HuH-7 (cell line): ENCODE measurements at regions not wholly inside any gene's neighbourhood (a gene's known extent, or its start where the extent isn't known, plus 50 kb on each side); places are given as distances from the start of the nearest gene placed in this dataset.

ENCODE experiments used
- DNase-seq: peaks from one replicate; pipeline ENCODE4 v3.0.0; 2011; ENCODE audit warnings: low spot score

- DNase-seq, result no peak
Measured at GRCh38 chr13:50358231-50359040, 343.2 kb downstream of the KCNRG start.

GRCh38 chr13:50359041-50359367 is 343.8 kb downstream of the KCNRG start:
- DNase-seq, result no peak

GRCh38 chr13:50359779-50360178 is 344.5 kb downstream of the KCNRG start:
- no peak for DNase-seq

- DNase-seq, result no peak
Measured at GRCh38 chr13:50360637-50361036, 345.4 kb downstream of the KCNRG start.

- no peak for DNase-seq
Measured at GRCh38 chr13:50361282-50361681, 346.0 kb downstream of the KCNRG start.

- no peak for DNase-seq
Measured at GRCh38 chr13:50365408-50366391, 350.5 kb downstream of the KCNRG start.

- DNase-seq, result no peak
Measured at GRCh38 chr13:50366488-50367174, 351.4 kb downstream of the KCNRG start.

GRCh38 chr13:50369646-50370045 is 354.4 kb downstream of the KCNRG start:
- DNase-seq, result no peak

- DNase-seq, result no peak
Measured at GRCh38 chr13:50370303-50370950, 355.2 kb downstream of the KCNRG start.

- DNase-seq, result no peak
Measured at GRCh38 chr13:50374517-50374916, 359.3 kb downstream of the KCNRG start.

GRCh38 chr13:50375792-50376191 is 360.5 kb downstream of the KCNRG start:
- no peak for DNase-seq

- DNase-seq, result no peak
Measured at GRCh38 chr13:50376895-50377575, 361.8 kb downstream of the KCNRG start.

- no peak for DNase-seq
Measured at GRCh38 chr13:50377726-50378270, 362.6 kb downstream of the KCNRG start.

- DNase-seq, result no peak
Measured at GRCh38 chr13:50378509-50379044, 363.3 kb downstream of the KCNRG start.

GRCh38 chr13:50379584-50379983 is 364.3 kb downstream of the KCNRG start:
- DNase-seq, result no peak

GRCh38 chr13:50380905-50381304 is 365.7 kb downstream of the KCNRG start:
- DNase-seq, result no peak

- no peak for DNase-seq
Measured at GRCh38 chr13:50382511-50382910, 367.3 kb downstream of the KCNRG start.

GRCh38 chr13:50382951-50383350 is 367.7 kb downstream of the KCNRG start:
- no peak for DNase-seq

GRCh38 chr13:50384724-50385123 is 369.5 kb downstream of the KCNRG start:
- DNase-seq, result no peak

GRCh38 chr13:50386541-50387050 is 371.4 kb downstream of the KCNRG start:
- no peak for DNase-seq
